ENCODE measurements at regions not wholly inside any gene's neighbourhood (a gene's known extent, or its start where the extent isn't known, plus 50 kb on each side); places are given as distances from the start of the nearest gene placed in this dataset.

DNA sequence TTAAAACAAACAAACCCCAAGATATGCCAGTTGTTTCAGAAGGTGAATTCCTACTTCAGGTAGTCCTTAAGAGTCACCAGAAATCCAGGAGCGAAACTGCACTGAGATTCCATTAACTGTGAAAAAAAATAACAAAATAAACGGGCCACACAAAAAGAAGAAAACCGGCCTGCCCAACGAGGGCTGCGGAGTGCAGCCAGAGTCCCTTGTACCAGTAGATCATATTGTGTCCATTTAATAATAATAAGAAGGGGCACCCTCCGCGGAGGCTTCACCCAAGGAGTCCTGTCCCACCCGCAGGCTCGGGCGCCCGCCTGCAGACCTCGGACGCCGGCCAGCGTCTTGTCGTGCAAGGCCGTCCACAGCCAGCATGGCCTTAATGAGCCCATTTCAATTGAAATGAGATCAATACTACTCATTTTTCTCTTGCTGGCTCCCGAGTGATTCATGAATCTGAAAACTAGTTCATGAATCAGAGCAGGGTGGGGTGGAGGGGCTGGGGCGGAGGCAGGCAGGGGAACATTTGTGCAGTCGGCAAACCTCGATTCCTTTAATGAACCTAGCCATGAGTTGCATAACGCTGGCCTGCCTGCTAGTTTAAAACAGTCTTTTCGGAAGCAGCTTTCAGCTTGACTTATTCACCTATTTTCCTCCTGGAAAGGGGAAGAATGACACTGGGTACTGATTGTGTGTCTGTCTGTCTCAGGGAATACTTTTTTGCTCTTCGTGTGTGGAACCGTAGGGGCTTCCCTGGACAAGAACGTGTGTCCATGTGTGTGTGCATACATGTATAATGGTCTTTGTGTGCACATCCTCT lies 113.1 kb upstream of the IRF2BP2 start:
- CTCF ChIA-PET (ENCODE audit: low intra/inter-chr PET ratio, low total read pairs) = no interaction called here
- peak; percentile 98 for TF ChIP-seq ZNF3 (CRISPR knock-in tag; IDR thresholded peaks at IDR 0.05)
- 0 out of 2 replicates have a peak, but pooled peaks have one; percentile 48 for TF ChIP-seq BRD4 (CRISPR knock-in tag; IDR thresholded peaks at IDR 0.05)
- peak; percentile 29; the same call in 1 of the 2 replicates for TF ChIP-seq ZNF652 (CRISPR knock-in tag; IDR thresholded peaks at IDR 0.05; ENCODE audit: borderline replicate concordance, low read depth)
- peak; percentile 99 for TF ChIP-seq AGO2 (optimal IDR thresholded peaks at IDR 0.05; ENCODE audit: low read depth, low read length)
- 0 out of 2 replicates have a peak, but pooled peaks have one; percentile 17 for TF ChIP-seq ZNF441 (CRISPR knock-in tag; IDR thresholded peaks at IDR 0.05; ENCODE audit: borderline replicate concordance)
- no peak for TF ChIP-seq ZNF589 (CRISPR knock-in tag; conservative IDR thresholded peaks at IDR 0.05)
- TF ChIP-seq ARHGAP35 (CRISPR knock-in tag; IDR thresholded peaks at IDR 0.05; ENCODE audit: borderline replicate concordance) = no peak
- TF ChIP-seq, protein P1, sequence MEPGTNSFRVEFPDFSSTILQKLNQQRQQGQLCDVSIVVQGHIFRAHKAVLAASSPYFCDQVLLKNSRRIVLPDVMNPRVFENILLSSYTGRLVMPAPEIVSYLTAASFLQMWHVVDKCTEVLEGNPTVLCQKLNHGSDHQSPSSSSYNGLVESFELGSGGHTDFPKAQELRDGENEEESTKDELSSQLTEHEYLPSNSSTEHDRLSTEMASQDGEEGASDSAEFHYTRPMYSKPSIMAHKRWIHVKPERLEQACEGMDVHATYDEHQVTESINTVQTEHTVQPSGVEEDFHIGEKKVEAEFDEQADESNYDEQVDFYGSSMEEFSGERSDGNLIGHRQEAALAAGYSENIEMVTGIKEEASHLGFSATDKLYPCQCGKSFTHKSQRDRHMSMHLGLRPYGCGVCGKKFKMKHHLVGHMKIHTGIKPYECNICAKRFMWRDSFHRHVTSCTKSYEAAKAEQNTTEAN (CRISPR knock-in tag; conservative IDR thresholded peaks at IDR 0.05) = 0 out of 2 replicates have a peak, but pooled peaks have one; percentile 41
- TF ChIP-seq STAG1 (CRISPR knock-in tag; IDR thresholded peaks at IDR 0.05) = peak; percentile 10; the same call in 1 of the 2 replicates
- 0 out of 2 replicates have a peak, but pooled peaks have one; percentile 23 for TF ChIP-seq ZNF331 (CRISPR knock-in tag; IDR thresholded peaks at IDR 0.05)
- TF ChIP-seq, protein P2, sequence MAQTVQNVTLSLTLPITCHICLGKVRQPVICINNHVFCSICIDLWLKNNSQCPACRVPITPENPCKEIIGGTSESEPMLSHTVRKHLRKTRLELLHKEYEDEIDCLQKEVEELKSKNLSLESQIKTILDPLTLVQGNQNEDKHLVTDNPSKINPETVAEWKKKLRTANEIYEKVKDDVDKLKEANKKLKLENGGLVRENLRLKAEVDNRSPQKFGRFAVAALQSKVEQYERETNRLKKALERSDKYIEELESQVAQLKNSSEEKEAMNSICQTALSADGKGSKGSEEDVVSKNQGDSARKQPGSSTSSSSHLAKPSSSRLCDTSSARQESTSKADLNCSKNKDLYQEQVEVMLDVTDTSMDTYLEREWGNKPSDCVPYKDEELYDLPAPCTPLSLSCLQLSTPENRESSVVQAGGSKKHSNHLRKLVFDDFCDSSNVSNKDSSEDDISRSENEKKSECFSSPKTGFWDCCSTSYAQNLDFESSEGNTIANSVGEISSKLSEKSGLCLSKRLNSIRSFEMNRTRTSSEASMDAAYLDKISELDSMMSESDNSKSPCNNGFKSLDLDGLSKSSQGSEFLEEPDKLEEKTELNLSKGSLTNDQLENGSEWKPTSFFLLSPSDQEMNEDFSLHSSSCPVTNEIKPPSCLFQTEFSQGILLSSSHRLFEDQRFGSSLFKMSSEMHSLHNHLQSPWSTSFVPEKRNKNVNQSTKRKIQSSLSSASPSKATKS (CRISPR knock-in tag; IDR thresholded peaks at IDR 0.05) = no peak
- TF ChIP-seq ZNF841 (CRISPR knock-in tag; IDR thresholded peaks at IDR 0.05; ENCODE audit: borderline replicate concordance) = no peak
- TF ChIP-seq ZFX (CRISPR knock-in tag; IDR thresholded peaks at IDR 0.05; ENCODE audit: low read depth) = peak; percentile 46; the same call in 1 of the 2 replicates
- TF ChIP-seq FIP1L1 (IDR thresholded peaks at IDR 0.05; ENCODE audit: borderline replicate concordance, insufficient read depth, low read depth, low read length) = 0 out of 2 replicates have a peak, but pooled peaks have one; percentile 66
- TF ChIP-seq AGO1 (IDR thresholded peaks at IDR 0.05; ENCODE audit: low read depth, low read length, poor library complexity, severe bottlenecking) = peak; percentile 61
- no peak for TF ChIP-seq BORCS8-MEF2B (CRISPR knock-in tag; IDR thresholded peaks at IDR 0.05)
- TF ChIP-seq, protein P3, sequence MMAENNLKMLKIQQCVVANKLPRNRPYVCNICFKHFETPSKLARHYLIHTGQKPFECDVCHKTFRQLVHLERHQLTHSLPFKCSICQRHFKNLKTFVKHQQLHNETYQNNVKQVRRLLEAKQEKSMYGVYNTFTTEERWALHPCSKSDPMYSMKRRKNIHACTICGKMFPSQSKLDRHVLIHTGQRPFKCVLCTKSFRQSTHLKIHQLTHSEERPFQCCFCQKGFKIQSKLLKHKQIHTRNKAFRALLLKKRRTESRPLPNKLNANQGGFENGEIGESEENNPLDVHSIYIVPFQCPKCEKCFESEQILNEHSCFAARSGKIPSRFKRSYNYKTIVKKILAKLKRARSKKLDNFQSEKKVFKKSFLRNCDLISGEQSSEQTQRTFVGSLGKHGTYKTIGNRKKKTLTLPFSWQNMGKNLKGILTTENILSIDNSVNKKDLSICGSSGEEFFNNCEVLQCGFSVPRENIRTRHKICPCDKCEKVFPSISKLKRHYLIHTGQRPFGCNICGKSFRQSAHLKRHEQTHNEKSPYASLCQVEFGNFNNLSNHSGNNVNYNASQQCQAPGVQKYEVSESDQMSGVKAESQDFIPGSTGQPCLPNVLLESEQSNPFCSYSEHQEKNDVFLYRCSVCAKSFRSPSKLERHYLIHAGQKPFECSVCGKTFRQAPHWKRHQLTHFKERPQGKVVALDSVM (CRISPR knock-in tag; IDR thresholded peaks at IDR 0.05) = no peak
- TF ChIP-seq ZSCAN21 (CRISPR knock-in tag; IDR thresholded peaks at IDR 0.05; ENCODE audit: borderline replicate concordance) = no peak

More for the DNA sequence above, 113.1 kb upstream of the IRF2BP2 start:
- peak overlapping the region; percentile 95 for H3K4me2 ChIP-seq (ENCODE audit: low read depth, low read length)
- H3K27ac ChIP-seq (ENCODE audit: extremely low read length, insufficient read depth, low read length) = peak overlapping the region; percentile 99
- H3K9ac ChIP-seq (ENCODE audit: insufficient read depth, low read depth, low read length) = peak overlapping the region; percentile 98
- peak; percentile 47 for FAIRE-seq
- POLR2A ChIA-PET = interaction anchor here (0.9 to 19.4 kb wide), 45 partner anchors 8 to 360 kb away, joined by 3 to 1137 read pairs (median 15); partner anchors contain the start of gene IRF2BP2
- H4K20me1 ChIP-seq (ENCODE audit: insufficient read depth, low read length) = no peaks in the 10 kb centered on the region
- no peaks in the 10 kb centered on the region for H3K27me3 ChIP-seq (ENCODE audit: control insufficient read depth in 1 of 2, insufficient read depth in 2 of 2, low read length in 2 of 2)
- peak; percentile 82 for DNase-seq (ENCODE audit: low spot score)
- peaks cover 97% of the 10 kb centered on the region for H3K4me1 ChIP-seq (ENCODE audit: insufficient read depth, low read length)
- in situ Hi-C loops (cut with HindIII; ENCODE audit: extremely low pct_ligation_motif_present, low pct_unique_long_range_greater_than_20kb) = loop anchor here (5.0 to 10.0 kb wide), 3 partner anchors 154 to 362 kb away; no protein-coding TSS in a partner anchor
- no peaks in the 10 kb centered on the region; a peak in 1 of 5 replicates for H3K36me3 ChIP-seq (replicated peaks in 1 of 2; ENCODE audit: control insufficient read depth in 1 of 2, insufficient read depth in 2 of 2, low read length in 2 of 2)
- whole genome bisulfite sequencing (ENCODE audit: low lambda C conversion rate) = 55% methylated on average over 26 of the region's 26 CpGs
- no peak overlapping the region for H2AFZ ChIP-seq (ENCODE audit: low read length)
- peak overlapping the region in 1 of 3 experiments; percentile 61; a peak in 2 of 6 replicates for H3K4me3 ChIP-seq (replicated peaks in 1 of 3; ENCODE audit: insufficient read depth in 1 of 3, low read depth in 2 of 3, low read length in 3 of 3)
- intact Hi-C loops (cut with micrococcal nuclease; ENCODE audit: unreplicated experiment) = loop anchor here (5.0 to 10.0 kb wide), 2 partner anchors 228 to 254 kb away; no protein-coding TSS in a partner anchor
- ATAC-seq = no peak
- peaks cover 36% of the 10 kb centered on the region for H3K79me2 ChIP-seq (ENCODE audit: insufficient read depth, low read length)
- no peaks in the 10 kb centered on the region for H3K9me3 ChIP-seq (ENCODE audit: low read length)
- TSS peak; percentile 85 for BruUV-seq (replicated peaks)
